KOPT-K1 (cell line): ENCODE measurements at regions not wholly inside any gene's neighbourhood (a gene's known extent, or its start where the extent isn't known, plus 50 kb on each side); places are given as distances from the start of the nearest gene placed in this dataset.

Experiments used
- H3K27ac ChIP-seq: fragments of 200-600 bp; sonication (generic); 2 replicates; pipeline ENCODE4 v1.5.1; 2016; ENCODE audit warnings: antibody characterized with exemption, mild to moderate bottlenecking, low read depth, low read length; ENCODE audit not compliant: poor library complexity, severe bottlenecking
- H3K36me3 ChIP-seq: fragments of 200-600 bp; sonication (generic); 2 replicates; pipeline ENCODE4 v1.5.1; 2017; ENCODE audit warnings: antibody characterized with exemption, mild to moderate bottlenecking, low read length, moderate library complexity; ENCODE audit not compliant: insufficient read depth
- H3K9me3 ChIP-seq: fragments of 200-600 bp; sonication (generic); 2 replicates; pipeline ENCODE4 v1.5.1; 2017; ENCODE audit warnings: antibody characterized with exemption, low read length, mild to moderate bottlenecking; ENCODE audit not compliant: insufficient read depth, poor library complexity, severe bottlenecking

GRCh38 chr12:93133361-93133760, 204.3 kb upstream of the EEA1 start:
- Histone ChIP-seq H3K36me3 (no peaks in the 10 kb centered on the region), H3K9me3 (no peaks in the 10 kb centered on the region), H3K27ac (no peak overlapping the region)

- H3K9me3 ChIP-seq, result no peaks in the 10 kb centered on the region
- H3K36me3 ChIP-seq, result no peaks in the 10 kb centered on the region
- H3K27ac ChIP-seq, result no peak overlapping the region
These were observed 205.2 kb upstream of the EEA1 start for GRCh38 chr12:93134175-93134890.

- H3K27ac ChIP-seq, result no peak overlapping the region
- no peaks in the 10 kb centered on the region for H3K36me3 ChIP-seq
- no peaks in the 10 kb centered on the region for H3K9me3 ChIP-seq
These were observed 205.8 kb upstream of the EEA1 start for GRCh38 chr12:93134893-93135285.

GRCh38 chr12:93135286-93136239, 206.5 kb upstream of the EEA1 start:
- Histone ChIP-seq H3K36me3 (no peaks in the 10 kb centered on the region), H3K9me3 (no peaks in the 10 kb centered on the region), H3K27ac (no peak overlapping the region)

GRCh38 chr12:93136253-93137055, 207.4 kb upstream of the EEA1 start:
- no peaks in the 10 kb centered on the region for H3K36me3 ChIP-seq
- H3K9me3 ChIP-seq, result no peaks in the 10 kb centered on the region
- no peak overlapping the region for H3K27ac ChIP-seq

- Histone ChIP-seq H3K27ac (no peak overlapping the region), H3K9me3 (no peaks in the 10 kb centered on the region), H3K36me3 (no peaks in the 10 kb centered on the region)
These were observed 208.8 kb upstream of the EEA1 start for GRCh38 chr12:93137656-93138612.

- Histone ChIP-seq H3K9me3 (no peaks in the 10 kb centered on the region), H3K27ac (no peak overlapping the region), H3K36me3 (no peaks in the 10 kb centered on the region)
These were observed 210.1 kb upstream of the EEA1 start for GRCh38 chr12:93139028-93139665.

GRCh38 chr12:93140325-93140724, 211.2 kb upstream of the EEA1 start:
- H3K36me3 ChIP-seq, result no peaks in the 10 kb centered on the region
- no peak overlapping the region for H3K27ac ChIP-seq
- no peaks in the 10 kb centered on the region for H3K9me3 ChIP-seq

- Histone ChIP-seq H3K27ac (no peak overlapping the region), H3K9me3 (no peaks in the 10 kb centered on the region), H3K36me3 (no peaks in the 10 kb centered on the region)
These were observed 211.7 kb upstream of the EEA1 start for GRCh38 chr12:93140801-93141200.

GRCh38 chr12:93142881-93143280, 213.8 kb upstream of the EEA1 start:
- Histone ChIP-seq H3K27ac (no peak overlapping the region), H3K36me3 (no peaks in the 10 kb centered on the region), H3K9me3 (no peaks in the 10 kb centered on the region)

- Histone ChIP-seq H3K9me3 (no peaks in the 10 kb centered on the region), H3K36me3 (no peaks in the 10 kb centered on the region), H3K27ac (no peak overlapping the region)
These were observed 215.0 kb upstream of the EEA1 start for GRCh38 chr12:93144109-93144508.

GRCh38 chr12:93145086-93145485, 216.0 kb upstream of the EEA1 start:
- H3K9me3 ChIP-seq, result no peaks in the 10 kb centered on the region
- H3K27ac ChIP-seq, result no peak overlapping the region
- no peaks in the 10 kb centered on the region for H3K36me3 ChIP-seq

- H3K27ac ChIP-seq, result no peak overlapping the region
- no peaks in the 10 kb centered on the region for H3K9me3 ChIP-seq
These were observed 217.3 kb upstream of the EEA1 start for GRCh38 chr12:93146263-93146939.

More at GRCh38 chr12:93146263-93146939, 217.3 kb upstream of the EEA1 start:
- H3K36me3 ChIP-seq, result no peaks in the 10 kb centered on the region
